Activated CD8-positive, alpha-beta T cell treated with anti-CD3 and anti-CD28 coated beads for 36 hours (primary cell): ENCODE measurements at regions not wholly inside any gene's neighbourhood (a gene's known extent, or its start where the extent isn't known, plus 50 kb on each side); places are given as distances from the start of the nearest gene placed in this dataset.

Experiments
- ATAC-seq: fragments of 200-7000 bp; cut with Tn5 transposase; one replicate; pipeline ENCODE4 v1.10.0; 2021; ENCODE audit warnings: mild to moderate bottlenecking, moderate library complexity
- CTCF ChIA-PET: fragments of 350-600 bp; sonication (Branson Sonifier 250); formaldehyde crosslinking; loops from one replicate; lab custom pipeline; 2021; ENCODE audit warnings: antibody characterized with exemption; lab: Charles Lee
- POLR2A ChIA-PET: fragments of 350-600 bp; sonication (Branson Sonifier 250); formaldehyde crosslinking; loops from one replicate; lab custom pipeline; 2021; ENCODE audit warnings: antibody characterized with exemption; lab: Charles Lee
- DNase-seq: peaks from one replicate; pipeline ENCODE4 v3.0.0-alpha.2; 2020
- H3K27ac Mint-ChIP-seq: one replicate; pipeline ENCODE4 v1.8.0; 2021; ENCODE audit warnings: mild to moderate bottlenecking, mixed read lengths
- H3K27me3 Mint-ChIP-seq: one replicate; pipeline ENCODE4 v1.8.0; 2021; ENCODE audit warnings: mixed read lengths
- H3K36me3 Mint-ChIP-seq: one replicate; pipeline ENCODE4 v1.8.0; 2021; ENCODE audit warnings: low read depth, mixed read lengths
- H3K4me1 Mint-ChIP-seq: one replicate; pipeline ENCODE4 v1.8.0; 2021; ENCODE audit warnings: low read depth, mixed read lengths
- H3K4me3 Mint-ChIP-seq: one replicate; pipeline ENCODE4 v1.8.0; 2021; ENCODE audit warnings: mild to moderate bottlenecking, moderate library complexity, mixed read lengths
- H3K9me3 Mint-ChIP-seq: one replicate; pipeline ENCODE4 v1.8.0; 2021; ENCODE audit warnings: mixed read lengths
- intact Hi-C: fragments of 100-400 bp; cut with micrococcal nuclease; formaldehyde crosslinking; loops from one replicate; pipeline ENCODE4 v1.10.0; 2022
- TF ChIP-seq, protein P1 (sequence below): fragments of 200-600 bp; IDR thresholded peaks from one replicate; pipeline ENCODE4 v1.8.0; 2022; ENCODE audit warnings: antibody characterized with exemption, mild to moderate bottlenecking

GRCh38 chr18:46315161-46315560 is 211.0 kb downstream of the HAUS1 start:
- intact Hi-C loops: no loop called here
- no peaks in the 10 kb centered on the region for H3K9me3 Mint-ChIP-seq
- POLR2A ChIA-PET: no interaction called here
- no peaks in the 10 kb centered on the region for H3K27me3 Mint-ChIP-seq
- ATAC-seq: peak; percentile 65
- TF ChIP-seq, protein P1, sequence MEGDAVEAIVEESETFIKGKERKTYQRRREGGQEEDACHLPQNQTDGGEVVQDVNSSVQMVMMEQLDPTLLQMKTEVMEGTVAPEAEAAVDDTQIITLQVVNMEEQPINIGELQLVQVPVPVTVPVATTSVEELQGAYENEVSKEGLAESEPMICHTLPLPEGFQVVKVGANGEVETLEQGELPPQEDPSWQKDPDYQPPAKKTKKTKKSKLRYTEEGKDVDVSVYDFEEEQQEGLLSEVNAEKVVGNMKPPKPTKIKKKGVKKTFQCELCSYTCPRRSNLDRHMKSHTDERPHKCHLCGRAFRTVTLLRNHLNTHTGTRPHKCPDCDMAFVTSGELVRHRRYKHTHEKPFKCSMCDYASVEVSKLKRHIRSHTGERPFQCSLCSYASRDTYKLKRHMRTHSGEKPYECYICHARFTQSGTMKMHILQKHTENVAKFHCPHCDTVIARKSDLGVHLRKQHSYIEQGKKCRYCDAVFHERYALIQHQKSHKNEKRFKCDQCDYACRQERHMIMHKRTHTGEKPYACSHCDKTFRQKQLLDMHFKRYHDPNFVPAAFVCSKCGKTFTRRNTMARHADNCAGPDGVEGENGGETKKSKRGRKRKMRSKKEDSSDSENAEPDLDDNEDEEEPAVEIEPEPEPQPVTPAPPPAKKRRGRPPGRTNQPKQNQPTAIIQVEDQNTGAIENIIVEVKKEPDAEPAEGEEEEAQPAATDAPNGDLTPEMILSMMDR: no peak
- DNase-seq: no peak
- no peaks in the 10 kb centered on the region for H3K4me1 Mint-ChIP-seq
- no peak overlapping the region for H3K4me3 Mint-ChIP-seq
- no peaks in the 10 kb centered on the region for H3K36me3 Mint-ChIP-seq
- CTCF ChIA-PET: interaction anchor here (1.4 kb wide), 1 partner anchor 343 kb away, joined by 4 read pairs; no protein-coding TSS in a partner anchor
- H3K27ac Mint-ChIP-seq: no peak overlapping the region

- no peak overlapping the region for H3K4me3 Mint-ChIP-seq
- H3K36me3 Mint-ChIP-seq: no peaks in the 10 kb centered on the region
- ATAC-seq (no peak), DNase-seq (no peak)
- intact Hi-C loops: no loop called here
- no peak overlapping the region for H3K27ac Mint-ChIP-seq
- POLR2A ChIA-PET: no interaction called here
- TF ChIP-seq, protein P1: no peak
- no peaks in the 10 kb centered on the region for H3K4me1 Mint-ChIP-seq
- H3K27me3 Mint-ChIP-seq: no peaks in the 10 kb centered on the region
- no peaks in the 10 kb centered on the region for H3K9me3 Mint-ChIP-seq
- CTCF ChIA-PET: no interaction called here
These were observed 214.2 kb downstream of the HAUS1 start for GRCh38 chr18:46318356-46318755.

DNA sequence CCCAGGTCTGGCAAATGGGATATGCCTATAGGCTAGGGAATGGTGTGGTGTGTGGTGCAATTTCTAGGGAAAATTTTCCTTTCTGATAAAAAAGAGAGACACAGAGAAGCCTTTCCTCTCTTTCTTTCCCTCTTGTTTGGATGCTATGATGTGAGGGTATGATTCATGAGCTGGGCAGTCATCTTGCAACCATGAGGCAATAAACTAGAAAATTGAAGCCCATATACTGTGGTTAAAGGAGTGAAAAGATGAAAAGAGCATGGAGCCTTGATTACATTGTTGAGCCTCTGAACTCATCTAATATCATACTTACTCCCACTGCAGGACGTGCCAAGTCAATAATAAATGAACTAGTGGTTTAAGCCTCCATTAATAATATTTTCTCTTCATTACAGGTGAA is 215.6 kb downstream of the HAUS1 start:
- no peaks in the 10 kb centered on the region for H3K4me1 Mint-ChIP-seq
- H3K9me3 Mint-ChIP-seq: no peaks in the 10 kb centered on the region
- TF ChIP-seq, protein P1: no peak
- intact Hi-C loops: no loop called here
- no peak overlapping the region for H3K4me3 Mint-ChIP-seq
- no peaks in the 10 kb centered on the region for H3K36me3 Mint-ChIP-seq
- H3K27ac Mint-ChIP-seq: no peak overlapping the region
- ChIA-PET POLR2A (no interaction called here), CTCF (interaction anchor here (0.7 kb wide), 1 partner anchor 10 kb away, joined by 3 read pairs; no protein-coding TSS in a partner anchor)
- ATAC-seq: no peak
- DNase-seq: no peak
- H3K27me3 Mint-ChIP-seq: no peaks in the 10 kb centered on the region

DNA sequence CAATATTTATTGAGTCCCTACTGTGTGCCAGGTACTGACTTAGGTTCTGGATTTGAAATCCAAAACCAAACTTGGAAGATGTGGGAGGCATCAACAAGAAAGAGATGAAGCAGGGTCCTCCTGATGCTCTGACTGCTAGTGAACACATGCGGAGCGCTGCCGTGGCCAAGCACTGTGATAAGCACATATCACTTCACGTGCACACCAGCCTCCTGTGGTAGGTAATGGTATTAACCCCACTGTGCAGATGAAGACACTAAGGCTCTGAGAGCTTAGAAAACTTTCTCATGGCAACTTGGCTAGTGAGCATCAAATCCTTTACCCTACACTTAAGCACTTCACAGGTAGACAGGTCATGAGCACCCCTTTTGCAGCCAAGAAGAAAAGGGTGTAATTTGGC is 216.1 kb downstream of the HAUS1 start:
- TF ChIP-seq, protein P1: no peak
- Mint-ChIP-seq H3K9me3 (no peaks in the 10 kb centered on the region), H3K27ac (no peak overlapping the region), H3K4me3 (no peak overlapping the region), H3K36me3 (no peaks in the 10 kb centered on the region), H3K27me3 (no peaks in the 10 kb centered on the region), H3K4me1 (no peaks in the 10 kb centered on the region)
- intact Hi-C loops: no loop called here
- DNase-seq (no peak), ATAC-seq (no peak)
- POLR2A ChIA-PET: no interaction called here
- CTCF ChIA-PET: interaction anchor here (0.7 kb wide), 1 partner anchor 10 kb away, joined by 3 read pairs; no protein-coding TSS in a partner anchor

GRCh38 chr18:46320928-46321711 is 216.9 kb downstream of the HAUS1 start:
- DNase-seq (no peak), ATAC-seq (no peak)
- Mint-ChIP-seq H3K4me1 (no peaks in the 10 kb centered on the region), H3K36me3 (no peaks in the 10 kb centered on the region), H3K27ac (no peak overlapping the region), H3K27me3 (no peaks in the 10 kb centered on the region), H3K4me3 (no peak overlapping the region), H3K9me3 (no peaks in the 10 kb centered on the region)
- POLR2A ChIA-PET: no interaction called here
- intact Hi-C loops: no loop called here
- TF ChIP-seq, protein P1: no peak
- CTCF ChIA-PET: no interaction called here
